GM12874 (cell line): ENCODE measurements at regions not wholly inside any gene's neighbourhood (a gene's known extent, or its start where the extent isn't known, plus 50 kb on each side); places are given as distances from the start of the nearest gene placed in this dataset.

Experiments used
- CTCF ChIP-seq: IDR thresholded peaks from 2 replicates; pipeline ENCODE4 v1.5.1; 2011; ENCODE audit warnings: low read depth, mild to moderate bottlenecking, control low read depth, low read length, moderate library complexity; ENCODE audit not compliant: insufficient read depth

- no peak for TF ChIP-seq CTCF
Observed at GRCh38 chr9:135320331-135320730, 159.3 kb upstream of the PPP1R26 start.

- TF ChIP-seq CTCF = no peak
Observed at GRCh38 chr9:135320943-135321342, 158.6 kb upstream of the PPP1R26 start.

- no peak for TF ChIP-seq CTCF
Observed at GRCh38 chr9:135321580-135321979, 158.0 kb upstream of the PPP1R26 start.

- TF ChIP-seq CTCF = no peak
Observed at GRCh38 chr9:135324329-135324728, 155.3 kb upstream of the PPP1R26 start.

GRCh38 chr9:135326141-135326540 is 153.4 kb upstream of the PPP1R26 start:
- no peak for TF ChIP-seq CTCF

GRCh38 chr9:135326633-135327152 is 152.9 kb upstream of the PPP1R26 start:
- TF ChIP-seq CTCF = no peak

GRCh38 chr9:135328485-135329417 is 150.8 kb upstream of the PPP1R26 start:
- TF ChIP-seq CTCF = no peak
